Gastrocnemius medialis (tissue), 4 donors: ENCODE measurements at regions not wholly inside any gene's neighbourhood (a gene's known extent, or its start where the extent isn't known, plus 50 kb on each side); places are given as distances from the start of the nearest gene placed in this dataset.

Source experiments
- POLR2A ChIP-seq, 2 donors: fragments of 450-650 bp; IDR thresholded peaks; one replicate each; pipeline ENCODE4 v1.6.1; 2017; ENCODE audit warnings: antibody characterized with exemption in 2 of 2, mild to moderate bottlenecking in 2 of 2, moderate library complexity in 2 of 2
- TF ChIP-seq, protein P1 (sequence below), 5 experiments: fragments of 450-650 bp in 3 of 5; fragments of 200-600 bp in 2 of 5; sonication (generic) in 2 of 5; IDR thresholded peaks in 4 of 5; conservative IDR thresholded peaks in 1 of 5; 1 replicate in 4 of 5; 2 replicates in 1 of 5; pipeline ENCODE4 v1.5.1; 2016 to 2019; ENCODE audit warnings: antibody characterized with exemption in 5 of 5, mild to moderate bottlenecking in 3 of 5, moderate library complexity in 3 of 5

DNA sequence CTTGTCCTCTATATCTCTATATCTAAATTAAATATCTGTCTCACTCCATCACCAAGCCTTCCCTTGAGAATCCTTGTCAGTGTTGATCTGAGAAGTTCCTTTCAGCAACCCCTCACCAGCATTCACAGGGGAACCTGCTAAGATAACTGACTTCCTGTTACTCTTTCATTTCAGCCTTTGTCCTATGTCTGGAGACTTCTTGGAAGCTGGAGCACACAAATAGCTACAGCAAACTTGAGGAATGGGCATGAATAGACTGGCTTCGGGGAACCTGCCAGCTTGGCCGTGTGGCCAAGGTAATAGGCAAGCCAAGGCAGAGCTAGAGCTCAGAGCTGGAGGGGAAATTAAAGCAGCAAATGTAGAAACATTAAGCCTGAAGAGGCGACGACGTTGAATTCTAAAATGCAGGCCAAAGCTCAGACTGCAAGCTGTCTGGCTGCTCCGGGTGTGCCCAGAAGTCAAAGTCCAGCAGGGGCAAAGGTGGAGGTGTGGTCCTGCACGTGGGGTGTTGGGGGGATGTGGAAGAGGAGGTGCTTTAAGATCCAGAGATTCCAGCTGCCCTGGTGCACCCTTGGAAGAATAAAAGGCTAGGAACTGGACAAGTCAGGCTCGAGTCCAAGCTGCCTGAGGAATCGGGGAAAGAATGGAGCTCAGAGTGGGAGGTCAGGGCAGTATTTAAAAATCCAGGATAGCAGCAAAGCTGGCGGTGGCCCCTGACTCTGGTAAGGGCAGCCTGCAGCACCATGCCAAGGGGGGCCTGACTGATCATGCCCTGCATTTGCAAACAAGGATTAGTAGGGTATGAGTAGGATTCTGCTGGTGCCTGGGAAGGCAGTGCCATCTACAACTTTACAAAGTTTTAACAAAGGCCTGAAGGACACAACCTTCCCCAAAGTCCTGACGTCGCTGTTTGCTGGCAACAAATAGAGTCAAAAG is 185.0 kb upstream of the SGK1 start:
- TF ChIP-seq, protein P1, sequence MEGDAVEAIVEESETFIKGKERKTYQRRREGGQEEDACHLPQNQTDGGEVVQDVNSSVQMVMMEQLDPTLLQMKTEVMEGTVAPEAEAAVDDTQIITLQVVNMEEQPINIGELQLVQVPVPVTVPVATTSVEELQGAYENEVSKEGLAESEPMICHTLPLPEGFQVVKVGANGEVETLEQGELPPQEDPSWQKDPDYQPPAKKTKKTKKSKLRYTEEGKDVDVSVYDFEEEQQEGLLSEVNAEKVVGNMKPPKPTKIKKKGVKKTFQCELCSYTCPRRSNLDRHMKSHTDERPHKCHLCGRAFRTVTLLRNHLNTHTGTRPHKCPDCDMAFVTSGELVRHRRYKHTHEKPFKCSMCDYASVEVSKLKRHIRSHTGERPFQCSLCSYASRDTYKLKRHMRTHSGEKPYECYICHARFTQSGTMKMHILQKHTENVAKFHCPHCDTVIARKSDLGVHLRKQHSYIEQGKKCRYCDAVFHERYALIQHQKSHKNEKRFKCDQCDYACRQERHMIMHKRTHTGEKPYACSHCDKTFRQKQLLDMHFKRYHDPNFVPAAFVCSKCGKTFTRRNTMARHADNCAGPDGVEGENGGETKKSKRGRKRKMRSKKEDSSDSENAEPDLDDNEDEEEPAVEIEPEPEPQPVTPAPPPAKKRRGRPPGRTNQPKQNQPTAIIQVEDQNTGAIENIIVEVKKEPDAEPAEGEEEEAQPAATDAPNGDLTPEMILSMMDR (IDR thresholded peaks at IDR 0.05 in 4 of 5, conservative IDR thresholded peaks at IDR 0.05 in 1 of 5), result no peak
- no peak for TF ChIP-seq POLR2A (IDR thresholded peaks at IDR 0.05)
